HEK293 (cell line): ENCODE measurements at regions not wholly inside any gene's neighbourhood (a gene's known extent, or its start where the extent isn't known, plus 50 kb on each side); places are given as distances from the start of the nearest gene placed in this dataset.

Source experiments
- IKZF3 ChIP-seq: fragments of 450-650 bp; IDR thresholded peaks from 2 replicates; pipeline ENCODE4 v1.5.0; 2018; ENCODE audit warnings: missing biosample characterization, mild to moderate bottlenecking, missing genetic modification characterization, moderate library complexity
- YY1 ChIP-seq: fragments of 450-650 bp; formaldehyde crosslinking; IDR thresholded peaks from 2 replicates; pipeline ENCODE4 v1.5.1; 2018; ENCODE audit warnings: missing biosample characterization, missing genetic modification characterization
- ZNF211 ChIP-seq: fragments of 450-650 bp; formaldehyde crosslinking; IDR thresholded peaks from 2 replicates; pipeline ENCODE4 v1.5.1; 2016; ENCODE audit warnings: low read depth, missing biosample characterization, missing genetic modification characterization
- ZNF311 ChIP-seq: fragments of 450-650 bp; formaldehyde crosslinking; IDR thresholded peaks from 2 replicates; pipeline ENCODE4 v1.5.1; 2017; ENCODE audit warnings: missing biosample characterization, missing genetic modification characterization, borderline replicate concordance
- ZNF37A ChIP-seq: fragments of 450-650 bp; IDR thresholded peaks from 2 replicates; pipeline ENCODE4 v1.5.1; 2018; ENCODE audit warnings: missing biosample characterization, missing genetic modification characterization
- ZNF473 ChIP-seq: fragments of 450-650 bp; formaldehyde crosslinking; IDR thresholded peaks from 2 replicates; pipeline ENCODE4 v1.5.1; 2017; ENCODE audit warnings: missing biosample characterization, missing genetic modification characterization
- ZNF830 ChIP-seq: fragments of 450-650 bp; IDR thresholded peaks from 2 replicates; pipeline ENCODE4 v1.5.0; 2018; ENCODE audit warnings: missing biosample characterization, missing genetic modification characterization, low read depth, mild to moderate bottlenecking, moderate library complexity
- ZSCAN30 ChIP-seq: fragments of 450-650 bp; IDR thresholded peaks from 2 replicates; pipeline ENCODE4 v1.5.1; 2018; ENCODE audit warnings: missing biosample characterization, mild to moderate bottlenecking, missing genetic modification characterization, moderate library complexity
- TF ChIP-seq, protein P1 (sequence below): fragments of 450-650 bp; formaldehyde crosslinking; IDR thresholded peaks from 2 replicates; pipeline ENCODE4 v1.5.1; 2016; ENCODE audit warnings: missing biosample characterization, missing genetic modification characterization
- TF ChIP-seq, protein P2 (sequence below): fragments of 450-650 bp; formaldehyde crosslinking; conservative IDR thresholded peaks from 2 replicates; pipeline ENCODE4 v1.5.1; 2016; ENCODE audit warnings: low read depth, missing biosample characterization, missing genetic modification characterization
- TF ChIP-seq, protein P3 (sequence below): sonication (generic); formaldehyde crosslinking; IDR thresholded peaks from 2 replicates; pipeline ENCODE4 v1.8.1; 2022; ENCODE audit warnings: mild to moderate bottlenecking, moderate library complexity, missing genetic modification reagents
- TF ChIP-seq, protein P4 (sequence below): fragments of 450-650 bp; formaldehyde crosslinking; IDR thresholded peaks from 2 replicates; pipeline ENCODE4 v1.5.1; 2016; ENCODE audit warnings: missing biosample characterization, missing genetic modification characterization

DNA sequence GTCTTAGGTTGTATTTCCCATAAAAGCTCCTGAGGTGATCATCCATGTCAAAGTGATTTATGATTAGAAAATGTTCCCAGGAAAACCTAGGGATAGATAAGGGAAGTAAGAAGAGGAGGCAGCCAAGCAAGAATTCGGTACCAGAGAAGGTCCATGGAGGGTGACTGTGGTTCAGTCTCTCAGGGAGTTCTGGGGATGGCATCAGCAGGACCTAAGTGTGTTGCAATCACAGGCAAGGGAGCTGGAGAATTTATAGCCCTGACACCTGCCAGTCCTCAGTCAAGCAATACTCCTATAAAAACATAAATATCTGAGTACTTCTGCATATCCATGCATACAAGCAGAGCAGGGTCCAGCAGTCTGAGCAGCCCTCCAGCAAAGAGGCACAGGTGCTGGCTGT is 95.6 kb upstream of the TOPAZ1 start:
- TF ChIP-seq YY1 (tag by site-specific recombination), result no peak
- TF ChIP-seq, protein P1, sequence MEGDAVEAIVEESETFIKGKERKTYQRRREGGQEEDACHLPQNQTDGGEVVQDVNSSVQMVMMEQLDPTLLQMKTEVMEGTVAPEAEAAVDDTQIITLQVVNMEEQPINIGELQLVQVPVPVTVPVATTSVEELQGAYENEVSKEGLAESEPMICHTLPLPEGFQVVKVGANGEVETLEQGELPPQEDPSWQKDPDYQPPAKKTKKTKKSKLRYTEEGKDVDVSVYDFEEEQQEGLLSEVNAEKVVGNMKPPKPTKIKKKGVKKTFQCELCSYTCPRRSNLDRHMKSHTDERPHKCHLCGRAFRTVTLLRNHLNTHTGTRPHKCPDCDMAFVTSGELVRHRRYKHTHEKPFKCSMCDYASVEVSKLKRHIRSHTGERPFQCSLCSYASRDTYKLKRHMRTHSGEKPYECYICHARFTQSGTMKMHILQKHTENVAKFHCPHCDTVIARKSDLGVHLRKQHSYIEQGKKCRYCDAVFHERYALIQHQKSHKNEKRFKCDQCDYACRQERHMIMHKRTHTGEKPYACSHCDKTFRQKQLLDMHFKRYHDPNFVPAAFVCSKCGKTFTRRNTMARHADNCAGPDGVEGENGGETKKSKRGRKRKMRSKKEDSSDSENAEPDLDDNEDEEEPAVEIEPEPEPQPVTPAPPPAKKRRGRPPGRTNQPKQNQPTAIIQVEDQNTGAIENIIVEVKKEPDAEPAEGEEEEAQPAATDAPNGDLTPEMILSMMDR (tag by site-specific recombination), result no peak
- TF ChIP-seq ZNF211 (tag by site-specific recombination), result no peak
- no peak for TF ChIP-seq ZNF37A (tag by site-specific recombination)
- no peak for TF ChIP-seq ZNF473 (tag by site-specific recombination)
- TF ChIP-seq, protein P2, sequence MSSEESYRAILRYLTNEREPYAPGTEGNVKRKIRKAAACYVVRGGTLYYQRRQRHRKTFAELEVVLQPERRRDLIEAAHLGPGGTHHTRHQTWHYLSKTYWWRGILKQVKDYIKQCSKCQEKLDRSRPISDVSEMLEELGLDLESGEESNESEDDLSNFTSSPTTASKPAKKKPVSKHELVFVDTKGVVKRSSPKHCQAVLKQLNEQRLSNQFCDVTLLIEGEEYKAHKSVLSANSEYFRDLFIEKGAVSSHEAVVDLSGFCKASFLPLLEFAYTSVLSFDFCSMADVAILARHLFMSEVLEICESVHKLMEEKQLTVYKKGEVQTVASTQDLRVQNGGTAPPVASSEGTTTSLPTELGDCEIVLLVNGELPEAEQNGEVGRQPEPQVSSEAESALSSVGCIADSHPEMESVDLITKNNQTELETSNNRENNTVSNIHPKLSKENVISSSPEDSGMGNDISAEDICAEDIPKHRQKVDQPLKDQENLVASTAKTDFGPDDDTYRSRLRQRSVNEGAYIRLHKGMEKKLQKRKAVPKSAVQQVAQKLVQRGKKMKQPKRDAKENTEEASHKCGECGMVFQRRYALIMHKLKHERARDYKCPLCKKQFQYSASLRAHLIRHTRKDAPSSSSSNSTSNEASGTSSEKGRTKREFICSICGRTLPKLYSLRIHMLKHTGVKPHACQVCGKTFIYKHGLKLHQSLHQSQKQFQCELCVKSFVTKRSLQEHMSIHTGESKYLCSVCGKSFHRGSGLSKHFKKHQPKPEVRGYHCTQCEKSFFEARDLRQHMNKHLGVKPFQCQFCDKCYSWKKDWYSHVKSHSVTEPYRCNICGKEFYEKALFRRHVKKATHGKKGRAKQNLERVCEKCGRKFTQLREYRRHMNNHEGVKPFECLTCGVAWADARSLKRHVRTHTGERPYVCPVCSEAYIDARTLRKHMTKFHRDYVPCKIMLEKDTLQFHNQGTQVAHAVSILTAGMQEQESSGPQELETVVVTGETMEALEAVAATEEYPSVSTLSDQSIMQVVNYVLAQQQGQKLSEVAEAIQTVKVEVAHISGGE (tag by site-specific recombination), result no peak
- no peak for TF ChIP-seq ZSCAN30 (tag by site-specific recombination)
- TF ChIP-seq, protein P3, sequence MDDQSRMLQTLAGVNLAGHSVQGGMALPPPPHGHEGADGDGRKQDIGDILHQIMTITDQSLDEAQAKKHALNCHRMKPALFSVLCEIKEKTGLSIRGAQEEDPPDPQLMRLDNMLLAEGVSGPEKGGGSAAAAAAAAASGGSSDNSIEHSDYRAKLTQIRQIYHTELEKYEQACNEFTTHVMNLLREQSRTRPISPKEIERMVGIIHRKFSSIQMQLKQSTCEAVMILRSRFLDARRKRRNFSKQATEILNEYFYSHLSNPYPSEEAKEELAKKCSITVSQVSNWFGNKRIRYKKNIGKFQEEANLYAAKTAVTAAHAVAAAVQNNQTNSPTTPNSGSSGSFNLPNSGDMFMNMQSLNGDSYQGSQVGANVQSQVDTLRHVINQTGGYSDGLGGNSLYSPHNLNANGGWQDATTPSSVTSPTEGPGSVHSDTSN (CRISPR knock-in tag), result no peak
- TF ChIP-seq, protein P4, sequence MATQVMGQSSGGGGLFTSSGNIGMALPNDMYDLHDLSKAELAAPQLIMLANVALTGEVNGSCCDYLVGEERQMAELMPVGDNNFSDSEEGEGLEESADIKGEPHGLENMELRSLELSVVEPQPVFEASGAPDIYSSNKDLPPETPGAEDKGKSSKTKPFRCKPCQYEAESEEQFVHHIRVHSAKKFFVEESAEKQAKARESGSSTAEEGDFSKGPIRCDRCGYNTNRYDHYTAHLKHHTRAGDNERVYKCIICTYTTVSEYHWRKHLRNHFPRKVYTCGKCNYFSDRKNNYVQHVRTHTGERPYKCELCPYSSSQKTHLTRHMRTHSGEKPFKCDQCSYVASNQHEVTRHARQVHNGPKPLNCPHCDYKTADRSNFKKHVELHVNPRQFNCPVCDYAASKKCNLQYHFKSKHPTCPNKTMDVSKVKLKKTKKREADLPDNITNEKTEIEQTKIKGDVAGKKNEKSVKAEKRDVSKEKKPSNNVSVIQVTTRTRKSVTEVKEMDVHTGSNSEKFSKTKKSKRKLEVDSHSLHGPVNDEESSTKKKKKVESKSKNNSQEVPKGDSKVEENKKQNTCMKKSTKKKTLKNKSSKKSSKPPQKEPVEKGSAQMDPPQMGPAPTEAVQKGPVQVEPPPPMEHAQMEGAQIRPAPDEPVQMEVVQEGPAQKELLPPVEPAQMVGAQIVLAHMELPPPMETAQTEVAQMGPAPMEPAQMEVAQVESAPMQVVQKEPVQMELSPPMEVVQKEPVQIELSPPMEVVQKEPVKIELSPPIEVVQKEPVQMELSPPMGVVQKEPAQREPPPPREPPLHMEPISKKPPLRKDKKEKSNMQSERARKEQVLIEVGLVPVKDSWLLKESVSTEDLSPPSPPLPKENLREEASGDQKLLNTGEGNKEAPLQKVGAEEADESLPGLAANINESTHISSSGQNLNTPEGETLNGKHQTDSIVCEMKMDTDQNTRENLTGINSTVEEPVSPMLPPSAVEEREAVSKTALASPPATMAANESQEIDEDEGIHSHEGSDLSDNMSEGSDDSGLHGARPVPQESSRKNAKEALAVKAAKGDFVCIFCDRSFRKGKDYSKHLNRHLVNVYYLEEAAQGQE, result no peak
- no peak for TF ChIP-seq ZNF311 (tag by site-specific recombination)
- TF ChIP-seq ZNF830 (tag by site-specific recombination), result no peak
- TF ChIP-seq IKZF3 (tag by site-specific recombination), result no peak
